Fibroblast of lung (primary cell): ENCODE measurements at regions not wholly inside any gene's neighbourhood (a gene's known extent, or its start where the extent isn't known, plus 50 kb on each side); places are given as distances from the start of the nearest gene placed in this dataset.

Experiments
- DNase-seq, 2 donors: peaks; one replicate each; pipeline versions ENCODE4 v3.0.0 to v3.0.0-alpha.2; 2010; ENCODE audit warnings: low read depth in 2 of 2
- H2AFZ ChIP-seq: 2 replicates; pipeline ENCODE4 v1.5.1; 2012; ENCODE audit warnings: low read length, control low read depth, inconsistent platforms
- H3K27ac ChIP-seq: 2 replicates; pipeline ENCODE4 v1.5.1; 2011; ENCODE audit warnings: low read length, control low read depth; ENCODE audit not compliant: insufficient read depth
- H3K27me3 ChIP-seq: 2 replicates; pipeline ENCODE4 v1.5.1; 2011; ENCODE audit warnings: mild to moderate bottlenecking, low read length; ENCODE audit not compliant: control insufficient read depth, insufficient read depth
- H3K36me3 ChIP-seq: 2 replicates; pipeline ENCODE4 v1.5.1; 2011; ENCODE audit warnings: low read length; ENCODE audit not compliant: control insufficient read depth, insufficient read depth
- H3K4me1 ChIP-seq: 2 replicates; pipeline ENCODE4 v1.5.1; 2011; ENCODE audit warnings: low read length; ENCODE audit not compliant: control insufficient read depth, insufficient read depth; ENCODE audit errors: extremely low read depth
- H3K4me2 ChIP-seq: 2 replicates; pipeline ENCODE4 v1.5.1; 2011; ENCODE audit warnings: low read length, control low read depth; ENCODE audit not compliant: insufficient read depth; ENCODE audit errors: extremely low read depth
- H3K4me3 ChIP-seq, 4 experiments: fragments of 200-600 bp in 1 of 4; sonication (generic) in 1 of 4; replicated peaks in 1 of 4; 2 replicates each; pipeline ENCODE4 v1.5.1; 2011 to 2016; ENCODE audit warnings: low read length in 4 of 4, low read depth in 3 of 4, mild to moderate bottlenecking in 3 of 4, control low read depth in 2 of 4, inconsistent platforms in 1 of 4, mixed read lengths in 1 of 4; ENCODE audit not compliant: insufficient read depth in 1 of 4; ENCODE audit errors: control extremely low read depth in 1 of 4
- H3K79me2 ChIP-seq: 2 replicates; pipeline ENCODE4 v1.5.1; 2012; ENCODE audit warnings: mild to moderate bottlenecking, low read length, inconsistent platforms; ENCODE audit not compliant: control insufficient read depth, insufficient read depth
- H3K9ac ChIP-seq: 2 replicates; pipeline ENCODE4 v1.5.1; 2011; ENCODE audit warnings: mild to moderate bottlenecking, low read length, control low read depth; ENCODE audit not compliant: insufficient read depth
- H3K9me3 ChIP-seq: 2 replicates; pipeline ENCODE4 v1.5.1; 2012; ENCODE audit warnings: low read depth, low read length; ENCODE audit not compliant: control insufficient read depth, insufficient read depth
- H4K20me1 ChIP-seq: 2 replicates; pipeline ENCODE4 v1.5.1; 2011; ENCODE audit warnings: low read length; ENCODE audit not compliant: control insufficient read depth, insufficient read depth; ENCODE audit errors: extremely low read depth
- CTCF ChIP-seq, 2 donors: IDR thresholded peaks in 1 of 2; conservative IDR thresholded peaks in 1 of 2; 1 replicate in 1 of 2; 2 replicates in 1 of 2; pipeline ENCODE4 v1.5.1; 2011 to 2012; ENCODE audit warnings: low read length in 2 of 2, control low read depth in 1 of 2, inconsistent platforms in 1 of 2, low read depth in 1 of 2, mild to moderate bottlenecking in 1 of 2
- EZH2 ChIP-seq: IDR thresholded peaks from 2 replicates; pipeline ENCODE4 v1.5.1; 2012; ENCODE audit warnings: low read length, control low read depth, mild to moderate bottlenecking; ENCODE audit errors: missing control alignments

DNA sequence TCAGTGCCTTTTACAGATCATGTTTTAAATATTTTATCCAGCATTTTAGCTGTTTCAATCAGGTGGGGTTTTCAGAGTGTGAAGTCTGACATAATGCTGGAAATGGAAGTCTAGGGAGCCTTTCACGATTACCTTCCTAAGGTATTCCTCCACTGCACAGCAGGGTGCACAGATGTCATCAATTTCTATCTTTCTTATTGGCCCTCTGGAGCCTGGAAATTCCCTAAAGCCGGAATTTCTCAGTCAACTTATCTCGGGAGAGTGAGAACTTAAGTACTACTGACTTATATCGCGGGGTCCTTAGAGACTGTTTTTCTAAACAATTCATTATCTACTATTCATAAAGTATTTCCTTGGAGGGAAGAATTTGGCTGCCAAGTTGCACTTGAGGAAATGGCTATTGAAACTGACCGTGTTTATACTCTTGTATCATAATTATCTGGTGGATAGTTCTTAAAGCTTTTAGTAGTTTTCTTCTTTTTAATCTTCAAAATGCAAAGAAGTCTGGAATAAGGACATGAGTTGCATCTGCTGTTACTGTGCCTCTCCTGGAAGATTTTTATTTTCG lies 311.8 kb upstream of the B3GALT2 start:
- Histone ChIP-seq H3K27me3 (no peaks in the 10 kb centered on the region), H3K4me3 (no peak overlapping the region), H3K4me2 (no peak overlapping the region), H3K36me3 (no peaks in the 10 kb centered on the region), H3K79me2 (no peaks in the 10 kb centered on the region), H4K20me1 (no peaks in the 10 kb centered on the region), H3K9ac (no peak overlapping the region), H3K9me3 (no peaks in the 10 kb centered on the region), H3K27ac (no peak overlapping the region), H3K4me1 (no peaks in the 10 kb centered on the region), H2AFZ (no peak overlapping the region)
- no peak for DNase-seq
- TF ChIP-seq EZH2 (no peak), CTCF (conservative IDR thresholded peaks at IDR 0.05 in 1 of 2, IDR thresholded peaks at IDR 0.05 in 1 of 2; ENCODE audit: low read depth in 1 of 2, low read length in 2 of 2) (no peak)

- no peak overlapping the region for H3K9ac ChIP-seq
- no peaks in the 10 kb centered on the region for H3K27me3 ChIP-seq
- H4K20me1 ChIP-seq = no peaks in the 10 kb centered on the region
- H3K27ac ChIP-seq = no peak overlapping the region
- TF ChIP-seq EZH2 = no peak
- DNase-seq = no peak
- no peaks in the 10 kb centered on the region for H3K4me1 ChIP-seq
- no peaks in the 10 kb centered on the region for H3K9me3 ChIP-seq
- no peak overlapping the region for H3K4me2 ChIP-seq
- H3K79me2 ChIP-seq = no peaks in the 10 kb centered on the region
- no peak overlapping the region for H3K4me3 ChIP-seq
- no peaks in the 10 kb centered on the region for H3K36me3 ChIP-seq
- no peak overlapping the region for H2AFZ ChIP-seq
These were observed 308.0 kb upstream of the B3GALT2 start for GRCh38 chr1:193494368-193494767.

GRCh38 chr1:193489191-193489590 lies 302.8 kb upstream of the B3GALT2 start:
- no peak overlapping the region for H3K4me2 ChIP-seq
- no peak for TF ChIP-seq EZH2
- TF ChIP-seq CTCF (conservative IDR thresholded peaks at IDR 0.05 in 1 of 2, IDR thresholded peaks at IDR 0.05 in 1 of 2; ENCODE audit: low read depth in 1 of 2, low read length in 2 of 2) = no peak
- H4K20me1 ChIP-seq = no peaks in the 10 kb centered on the region
- H3K4me1 ChIP-seq = no peaks in the 10 kb centered on the region
- no peak overlapping the region for H3K27ac ChIP-seq
- H3K9me3 ChIP-seq = no peaks in the 10 kb centered on the region
- H3K27me3 ChIP-seq = no peaks in the 10 kb centered on the region
- no peak for DNase-seq
- H3K9ac ChIP-seq = no peak overlapping the region
- H3K36me3 ChIP-seq = no peaks in the 10 kb centered on the region
- H2AFZ ChIP-seq = no peak overlapping the region
- H3K79me2 ChIP-seq = no peaks in the 10 kb centered on the region
- H3K4me3 ChIP-seq = no peak overlapping the region
